ENCODE measurements at regions not wholly inside any gene's neighbourhood (a gene's known extent, or its start where the extent isn't known, plus 50 kb on each side); places are given as distances from the start of the nearest gene placed in this dataset.

GRCh38 chr4:28360681-28361080, 1500.0 kb downstream of the STIM2 start:
- H3K9me3 ChIP-seq (replicated peaks) = no peaks in the 10 kb centered on the region
- intact Hi-C loops (cut with micrococcal nuclease) = no loop called here
- TF ChIP-seq CTCF (IDR thresholded peaks at IDR 0.05; ENCODE audit: borderline replicate concordance) = no peak
- H3K4me1 ChIP-seq = no peaks in the 10 kb centered on the region
- no peak for DNase-seq
- no peaks in the 10 kb centered on the region for H3K27me3 ChIP-seq (ENCODE audit: low read depth)
- no peak overlapping the region for H3K27ac ChIP-seq (replicated peaks)
- no peaks in the 10 kb centered on the region for H3K36me3 ChIP-seq
- H3K4me3 ChIP-seq = no peak overlapping the region

GRCh38 chr4:28362169-28362568, 1501.5 kb downstream of the STIM2 start:
- intact Hi-C loops (cut with micrococcal nuclease) = no loop called here
- H3K36me3 ChIP-seq = no peaks in the 10 kb centered on the region

GRCh38 chr4:28369499-28369898, 1508.9 kb downstream of the STIM2 start:
- no peaks in the 10 kb centered on the region for H3K36me3 ChIP-seq
- DNase-seq = no peak
- intact Hi-C loops (cut with micrococcal nuclease) = no loop called here
- H3K27me3 ChIP-seq (ENCODE audit: low read depth) = no peaks in the 10 kb centered on the region
- H3K4me3 ChIP-seq = no peak overlapping the region
- no peak overlapping the region for H3K27ac ChIP-seq (replicated peaks)
- no peak for TF ChIP-seq CTCF (IDR thresholded peaks at IDR 0.05; ENCODE audit: borderline replicate concordance)
- no peaks in the 10 kb centered on the region for H3K4me1 ChIP-seq
- no peaks in the 10 kb centered on the region for H3K9me3 ChIP-seq (replicated peaks)

More at GRCh38 chr4:28362169-28362568, 1501.5 kb downstream of the STIM2 start:
- no peaks in the 10 kb centered on the region for H3K4me1 ChIP-seq
- TF ChIP-seq CTCF (IDR thresholded peaks at IDR 0.05; ENCODE audit: borderline replicate concordance) = no peak
- no peak overlapping the region for H3K4me3 ChIP-seq
- H3K27me3 ChIP-seq (ENCODE audit: low read depth) = no peaks in the 10 kb centered on the region
- no peak for DNase-seq
- H3K27ac ChIP-seq (replicated peaks) = no peak overlapping the region
- H3K9me3 ChIP-seq (replicated peaks) = no peaks in the 10 kb centered on the region

- H3K9me3 ChIP-seq (replicated peaks) = no peaks in the 10 kb centered on the region
- H3K27ac ChIP-seq (replicated peaks) = no peak overlapping the region
- DNase-seq = no peak
- no peak overlapping the region for H3K4me3 ChIP-seq
- H3K27me3 ChIP-seq (ENCODE audit: low read depth) = no peaks in the 10 kb centered on the region
- no peak for TF ChIP-seq CTCF (IDR thresholded peaks at IDR 0.05; ENCODE audit: borderline replicate concordance)
- intact Hi-C loops (cut with micrococcal nuclease) = no loop called here
- H3K36me3 ChIP-seq = no peaks in the 10 kb centered on the region
- no peaks in the 10 kb centered on the region for H3K4me1 ChIP-seq
Observed at GRCh38 chr4:28373191-28373590, 1512.5 kb downstream of the STIM2 start.

GRCh38 chr4:28373601-28374000, 1513.0 kb downstream of the STIM2 start:
- Histone ChIP-seq H3K4me1 (no peaks in the 10 kb centered on the region), H3K36me3 (no peaks in the 10 kb centered on the region), H3K27ac (replicated peaks) (no peak overlapping the region), H3K9me3 (replicated peaks) (no peaks in the 10 kb centered on the region), H3K27me3 (ENCODE audit: low read depth) (no peaks in the 10 kb centered on the region), H3K4me3 (no peak overlapping the region)
- intact Hi-C loops (cut with micrococcal nuclease) = no loop called here
- TF ChIP-seq CTCF (IDR thresholded peaks at IDR 0.05; ENCODE audit: borderline replicate concordance) = no peak
- DNase-seq = no peak
